GM19372 (cell line): ENCODE measurements at regions not wholly inside any gene's neighbourhood (a gene's known extent, or its start where the extent isn't known, plus 50 kb on each side); places are given as distances from the start of the nearest gene placed in this dataset.

Source experiments
- ATAC-seq: cut with Tn5 transposase; IDR thresholded peaks from one replicate; pipeline ENCODE4 v1.9.1; 2021; ENCODE audit warnings: mild to moderate bottlenecking, low read depth, moderate library complexity; ENCODE audit not compliant: unreplicated experiment

DNA sequence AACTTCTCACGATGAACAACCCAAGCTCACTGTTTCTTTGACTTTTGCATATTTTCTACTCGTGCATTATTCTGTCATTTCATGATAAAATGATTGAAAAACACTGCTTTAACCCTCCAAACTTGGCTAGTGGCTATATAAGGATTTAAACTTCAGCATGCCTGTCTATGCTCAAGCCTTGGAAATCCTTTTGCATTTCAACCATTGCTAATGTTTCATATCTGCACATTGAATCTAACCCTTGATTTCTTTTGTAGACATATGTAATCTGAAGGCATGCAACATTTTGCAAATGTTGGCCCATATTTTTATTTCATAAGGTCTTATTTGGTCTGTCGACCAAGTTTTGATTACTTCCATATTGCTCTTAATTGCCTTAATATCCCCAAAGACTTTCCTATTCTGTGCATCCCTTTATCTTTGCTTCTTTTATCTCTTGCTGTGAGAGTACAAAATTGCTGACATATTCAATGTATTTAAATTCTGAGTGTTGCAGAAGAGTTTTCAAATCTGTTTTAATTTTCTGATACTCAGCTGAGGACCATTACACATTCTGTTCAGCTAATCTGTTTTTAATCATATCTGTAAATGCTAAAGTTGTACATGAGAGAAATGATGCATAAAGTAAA is 403.7 kb upstream of the ZNF608 start:
- no peak for ATAC-seq

GRCh38 chr5:125151150-125151900 is 404.9 kb upstream of the ZNF608 start:
- ATAC-seq, result no peak

DNA sequence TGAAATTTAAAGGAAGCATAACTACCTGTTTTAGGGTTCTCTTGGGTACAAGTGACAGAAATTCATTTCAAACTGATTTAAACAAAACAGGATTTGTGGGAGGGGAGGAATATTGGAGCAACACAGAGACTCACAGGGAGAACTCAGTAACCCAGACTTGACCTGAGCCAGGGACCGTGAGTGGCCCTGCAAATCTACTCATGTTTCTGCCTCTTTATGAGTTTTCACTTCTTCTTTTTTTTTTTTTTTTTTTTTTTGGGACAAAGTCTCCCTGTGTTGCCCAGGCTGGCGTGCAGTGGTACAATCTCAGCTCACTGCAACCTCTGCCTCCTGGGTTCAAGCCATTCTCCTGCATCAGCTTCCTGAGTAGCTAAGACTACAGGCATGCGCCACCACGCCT is 405.6 kb upstream of the ZNF608 start:
- no peak for ATAC-seq

DNA sequence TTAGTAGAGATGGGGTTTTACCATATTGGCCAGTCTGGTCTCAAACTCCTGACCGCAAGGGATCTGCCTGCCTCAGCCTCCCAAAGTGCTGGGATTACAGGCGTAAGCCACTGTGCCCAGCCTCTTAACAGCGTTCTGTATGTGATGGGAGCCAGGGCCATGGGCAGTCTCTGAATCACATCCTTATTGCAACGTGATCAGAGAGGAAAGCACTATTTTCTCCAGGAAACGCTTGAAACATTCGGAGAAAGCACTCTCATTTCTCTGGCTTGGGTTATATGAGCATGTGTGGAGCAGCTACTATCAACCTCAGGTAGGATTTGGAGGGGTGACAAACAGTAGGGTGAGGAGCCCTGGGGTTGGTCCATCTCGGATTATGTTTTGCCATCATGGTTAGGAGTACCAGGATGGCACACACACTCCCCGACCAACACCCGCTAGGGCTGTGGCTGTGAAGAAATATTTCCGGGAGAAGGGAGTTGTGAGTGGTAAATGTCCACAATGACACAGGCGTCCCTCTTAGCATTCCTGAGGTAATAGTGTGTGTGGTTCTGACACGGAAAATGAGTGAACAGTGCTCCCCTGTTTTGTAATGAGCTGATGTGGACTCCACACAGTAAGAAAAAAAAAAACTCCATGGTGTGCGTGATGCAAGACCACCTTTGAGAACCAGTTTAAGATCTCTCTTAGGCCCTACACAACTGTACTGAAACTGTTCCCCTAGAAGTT is 406.2 kb upstream of the ZNF608 start:
- no peak for ATAC-seq

- no peak for ATAC-seq
Observed at GRCh38 chr5:125153231-125153630, 406.8 kb upstream of the ZNF608 start.

- ATAC-seq, result no peak
Observed at GRCh38 chr5:125154301-125155110, 408.1 kb upstream of the ZNF608 start.

GRCh38 chr5:125160787-125161502 is 414.5 kb upstream of the ZNF608 start:
- ATAC-seq, result no peak

GRCh38 chr5:125162714-125163113 is 416.3 kb upstream of the ZNF608 start:
- no peak for ATAC-seq

- ATAC-seq, result no peak
Observed at GRCh38 chr5:125169396-125169795, 423.0 kb upstream of the ZNF608 start.

GRCh38 chr5:125171641-125172040 is 425.2 kb upstream of the ZNF608 start:
- ATAC-seq, result no peak

- no peak for ATAC-seq
Observed at GRCh38 chr5:125175348-125176004, 429.0 kb upstream of the ZNF608 start.

- no peak for ATAC-seq
Observed at GRCh38 chr5:125176005-125176390, 429.6 kb upstream of the ZNF608 start.

DNA sequence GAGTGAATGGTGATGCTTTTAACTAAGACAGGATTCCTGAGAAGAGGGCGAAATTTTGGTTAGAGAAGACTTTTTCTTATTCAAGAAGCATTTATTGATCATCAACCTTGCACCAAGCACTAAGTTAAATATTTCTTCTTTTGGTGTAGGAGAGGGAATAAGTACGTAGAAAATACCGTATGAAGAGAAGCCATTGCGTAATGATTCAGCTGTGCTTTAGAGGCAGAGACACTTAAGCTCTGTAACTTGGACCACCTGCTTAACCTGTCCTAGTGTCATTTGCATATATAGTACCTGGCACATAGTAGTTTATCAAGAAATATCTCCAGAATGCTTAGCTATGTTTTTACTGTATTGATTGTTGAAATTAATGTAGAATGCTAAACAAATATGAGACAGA is 430.9 kb upstream of the ZNF608 start:
- no peak for ATAC-seq

DNA sequence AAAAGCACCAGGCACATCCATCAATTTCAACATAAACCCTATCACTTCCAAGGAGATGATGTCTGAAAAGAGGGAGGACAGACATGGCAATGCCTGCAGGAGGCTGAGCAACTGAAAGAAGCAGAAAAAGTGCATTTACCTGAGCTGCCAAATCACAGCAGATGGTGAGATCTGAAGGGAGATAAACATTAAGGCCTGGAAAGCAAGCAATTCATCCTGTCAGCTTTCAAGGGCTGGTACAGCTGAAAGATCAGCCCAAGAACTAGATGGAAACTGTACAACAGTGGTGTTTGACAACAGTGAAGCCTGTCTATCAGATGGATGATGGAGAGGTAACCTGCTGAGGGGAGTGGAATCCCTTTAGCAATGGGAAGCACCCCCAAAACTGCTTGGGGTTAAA is 433.2 kb upstream of the ZNF608 start:
- no peak for ATAC-seq

DNA sequence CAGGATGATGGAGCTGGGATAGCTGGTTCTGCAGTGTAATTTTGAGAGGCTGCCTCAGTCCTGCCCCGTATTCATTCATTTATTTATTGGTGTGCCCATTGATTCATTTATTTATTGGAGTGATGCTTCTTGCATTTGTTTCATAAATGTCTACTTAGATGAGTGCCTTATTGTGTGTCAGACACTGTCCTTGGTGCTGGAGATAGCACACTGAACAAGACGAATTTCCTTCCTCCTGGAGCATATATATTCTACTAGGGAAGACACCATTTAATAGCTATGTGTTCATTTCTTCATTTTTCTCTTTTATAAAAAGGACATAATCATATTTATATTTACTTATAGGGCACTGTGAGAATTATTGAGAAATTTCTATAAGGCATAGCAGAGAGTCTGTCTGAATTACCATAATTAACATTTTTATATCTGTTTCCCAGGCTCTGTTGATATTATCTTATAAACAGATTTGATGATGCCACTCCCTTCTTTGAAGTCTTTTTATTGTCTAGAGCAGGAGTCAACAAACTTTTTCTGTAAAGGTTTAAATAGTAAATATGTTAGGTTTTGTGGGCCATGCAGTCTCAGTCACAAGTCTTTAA is 433.9 kb upstream of the ZNF608 start:
- no peak for ATAC-seq

GRCh38 chr5:125181159-125181558 is 434.7 kb upstream of the ZNF608 start:
- ATAC-seq, result no peak

GRCh38 chr5:125181955-125182354 is 435.5 kb upstream of the ZNF608 start:
- ATAC-seq, result no peak

DNA sequence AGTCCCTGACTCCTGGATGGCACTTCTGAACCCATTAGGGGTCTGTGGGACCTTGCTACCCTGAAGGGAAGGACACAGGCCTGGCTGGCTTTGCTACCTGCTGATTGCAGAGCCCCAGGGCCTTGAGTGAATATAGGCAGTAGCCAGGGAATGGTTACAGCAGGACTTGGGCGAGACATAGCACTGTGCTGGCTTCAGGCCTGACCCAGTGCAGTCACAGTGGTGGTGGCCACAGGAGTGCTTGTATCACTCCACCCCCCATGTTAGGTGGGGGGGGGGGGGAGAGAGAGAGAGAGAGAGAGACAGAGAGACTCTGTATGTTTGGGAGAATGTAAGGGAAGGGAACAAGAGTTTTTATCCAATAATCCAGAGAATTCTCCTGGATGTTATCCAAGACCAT is 439.3 kb upstream of the ZNF608 start:
- no peak for ATAC-seq

GRCh38 chr5:125186911-125187375 is 440.5 kb upstream of the ZNF608 start:
- ATAC-seq, result no peak
